ENCODE measurements at regions not wholly inside any gene's neighbourhood (a gene's known extent, or its start where the extent isn't known, plus 50 kb on each side); places are given as distances from the start of the nearest gene placed in this dataset.

DNA sequence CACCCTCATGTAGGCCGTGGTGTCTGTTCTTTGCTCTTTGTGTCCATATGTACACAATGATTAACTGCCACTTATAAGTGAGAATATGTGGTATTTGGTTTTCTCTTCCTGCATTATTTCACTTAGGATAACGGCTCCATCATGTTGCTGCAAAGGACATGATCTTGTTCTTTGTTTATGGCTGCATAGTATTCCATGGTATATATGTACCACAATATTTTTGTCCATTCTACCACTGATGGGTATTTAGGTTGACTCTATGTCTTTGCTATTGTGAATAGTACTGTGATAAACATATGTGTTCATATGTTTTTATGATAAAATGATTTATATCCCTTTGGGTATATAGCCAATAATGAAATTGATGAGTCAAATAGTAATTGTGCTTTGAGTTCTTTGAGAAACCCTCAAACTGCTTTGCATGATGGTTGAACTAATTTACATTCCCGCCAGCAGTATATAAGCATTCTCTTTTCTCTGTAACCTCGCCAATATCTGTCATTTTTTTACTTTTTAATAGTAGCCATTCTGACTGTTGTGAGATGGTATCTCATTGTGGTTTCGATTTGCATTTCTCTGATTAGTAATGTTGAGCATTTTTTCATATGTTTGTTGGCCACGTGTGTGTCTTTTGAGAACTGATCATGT, 174.4 kb upstream of the NT5E start:
- TF ChIP-seq, protein P1, sequence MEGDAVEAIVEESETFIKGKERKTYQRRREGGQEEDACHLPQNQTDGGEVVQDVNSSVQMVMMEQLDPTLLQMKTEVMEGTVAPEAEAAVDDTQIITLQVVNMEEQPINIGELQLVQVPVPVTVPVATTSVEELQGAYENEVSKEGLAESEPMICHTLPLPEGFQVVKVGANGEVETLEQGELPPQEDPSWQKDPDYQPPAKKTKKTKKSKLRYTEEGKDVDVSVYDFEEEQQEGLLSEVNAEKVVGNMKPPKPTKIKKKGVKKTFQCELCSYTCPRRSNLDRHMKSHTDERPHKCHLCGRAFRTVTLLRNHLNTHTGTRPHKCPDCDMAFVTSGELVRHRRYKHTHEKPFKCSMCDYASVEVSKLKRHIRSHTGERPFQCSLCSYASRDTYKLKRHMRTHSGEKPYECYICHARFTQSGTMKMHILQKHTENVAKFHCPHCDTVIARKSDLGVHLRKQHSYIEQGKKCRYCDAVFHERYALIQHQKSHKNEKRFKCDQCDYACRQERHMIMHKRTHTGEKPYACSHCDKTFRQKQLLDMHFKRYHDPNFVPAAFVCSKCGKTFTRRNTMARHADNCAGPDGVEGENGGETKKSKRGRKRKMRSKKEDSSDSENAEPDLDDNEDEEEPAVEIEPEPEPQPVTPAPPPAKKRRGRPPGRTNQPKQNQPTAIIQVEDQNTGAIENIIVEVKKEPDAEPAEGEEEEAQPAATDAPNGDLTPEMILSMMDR (IDR thresholded peaks at IDR 0.05; ENCODE audit: insufficient read depth, low read depth, low read length): no peak
- TF ChIP-seq EZH2 (IDR thresholded peaks at IDR 0.05; ENCODE audit: insufficient read depth, low read length): no peak
